ENCODE measurements at regions not wholly inside any gene's neighbourhood (a gene's known extent, or its start where the extent isn't known, plus 50 kb on each side); places are given as distances from the start of the nearest gene placed in this dataset.
"Not testable (repeated sequence)": the region's sequence is repeated elsewhere in the genome, so short reads cannot be mapped to it uniquely, and the experiment has no call there.

DNA sequence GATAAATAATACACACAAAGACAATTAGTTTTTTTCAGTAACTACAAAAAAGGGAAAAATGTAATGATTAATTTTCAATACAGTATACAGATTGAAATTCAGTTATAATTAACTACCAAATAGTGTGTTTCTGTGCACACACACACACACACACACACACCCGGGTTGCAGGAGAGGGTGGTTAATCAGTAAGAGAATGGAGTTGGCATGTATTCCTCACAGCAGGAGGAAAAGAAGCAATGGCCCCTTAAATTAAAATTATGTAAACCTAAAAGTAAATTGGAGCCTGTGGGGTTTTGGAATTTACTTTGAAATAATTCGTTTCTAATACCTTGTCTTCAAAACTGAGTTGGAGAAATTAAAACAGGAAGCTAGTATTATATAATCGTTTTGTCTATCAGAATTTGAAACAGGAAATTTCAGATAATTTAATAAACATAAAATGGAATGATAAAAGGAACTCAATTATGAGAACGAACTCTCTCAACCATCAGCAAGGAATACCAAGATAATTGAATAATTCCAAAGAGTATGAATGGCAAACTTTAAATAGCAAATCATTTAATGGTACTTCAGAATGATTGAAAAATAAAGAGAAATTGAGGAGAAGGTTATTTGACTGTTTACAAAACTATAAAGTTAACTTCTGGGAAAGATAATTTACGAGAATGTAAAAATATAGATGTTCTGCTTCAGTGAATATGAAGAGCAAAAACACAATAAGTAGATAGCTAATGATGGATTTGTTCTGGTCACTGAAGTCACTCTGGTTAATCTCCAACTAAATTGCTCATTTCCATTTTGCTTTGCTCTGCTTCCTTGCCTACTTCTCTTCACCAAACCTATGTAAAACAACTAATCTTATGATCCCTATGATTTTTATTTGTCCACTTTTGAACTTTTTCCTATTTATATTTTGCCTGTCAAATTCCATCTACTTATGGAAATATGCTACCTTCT is 547.9 kb upstream of the ZP4 start:
- no peak for TF ChIP-seq EZH2 (IDR thresholded peaks at IDR 0.05; ENCODE audit: borderline replicate concordance, insufficient read depth, low read depth, low read length, poor library complexity, severe bottlenecking)
- TF ChIP-seq, protein P1, sequence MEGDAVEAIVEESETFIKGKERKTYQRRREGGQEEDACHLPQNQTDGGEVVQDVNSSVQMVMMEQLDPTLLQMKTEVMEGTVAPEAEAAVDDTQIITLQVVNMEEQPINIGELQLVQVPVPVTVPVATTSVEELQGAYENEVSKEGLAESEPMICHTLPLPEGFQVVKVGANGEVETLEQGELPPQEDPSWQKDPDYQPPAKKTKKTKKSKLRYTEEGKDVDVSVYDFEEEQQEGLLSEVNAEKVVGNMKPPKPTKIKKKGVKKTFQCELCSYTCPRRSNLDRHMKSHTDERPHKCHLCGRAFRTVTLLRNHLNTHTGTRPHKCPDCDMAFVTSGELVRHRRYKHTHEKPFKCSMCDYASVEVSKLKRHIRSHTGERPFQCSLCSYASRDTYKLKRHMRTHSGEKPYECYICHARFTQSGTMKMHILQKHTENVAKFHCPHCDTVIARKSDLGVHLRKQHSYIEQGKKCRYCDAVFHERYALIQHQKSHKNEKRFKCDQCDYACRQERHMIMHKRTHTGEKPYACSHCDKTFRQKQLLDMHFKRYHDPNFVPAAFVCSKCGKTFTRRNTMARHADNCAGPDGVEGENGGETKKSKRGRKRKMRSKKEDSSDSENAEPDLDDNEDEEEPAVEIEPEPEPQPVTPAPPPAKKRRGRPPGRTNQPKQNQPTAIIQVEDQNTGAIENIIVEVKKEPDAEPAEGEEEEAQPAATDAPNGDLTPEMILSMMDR (IDR thresholded peaks at IDR 0.05), result no peak
- no peaks in the 10 kb centered on the region for H3K36me3 ChIP-seq (replicated peaks in 1 of 2; ENCODE audit: control extremely low read depth in 1 of 2, control insufficient read depth in 1 of 2, extremely low read depth in 1 of 2, insufficient read depth in 2 of 2, low read length in 1 of 2)
- ChIA-PET POLR2A (no interaction called here), CTCF (no interaction called here)
- H3K4me1 ChIP-seq (ENCODE audit: control insufficient read depth in 2 of 2, insufficient read depth in 2 of 2, low read length in 2 of 2), result no peaks in the 10 kb centered on the region
- WGBS (ENCODE audit: insufficient coverage), result no CpG with 5 or more reads among the region's 5 CpGs
- H3K4me1 Mint-ChIP-seq, result no peaks in the 10 kb centered on the region
- H3K27ac Mint-ChIP-seq, result no peak overlapping the region
- H3K9me3 Mint-ChIP-seq (ENCODE audit: insufficient read depth), result peaks cover 5% of the 10 kb centered on the region
- no peaks in the 10 kb centered on the region for H3K27me3 ChIP-seq (replicated peaks in 1 of 4; ENCODE audit: control extremely low read depth in 1 of 4, control insufficient read depth in 3 of 4, insufficient read depth in 4 of 4, low read length in 3 of 4)
- H3K4me2 ChIP-seq (replicated peaks; ENCODE audit: low read depth, low read length, poor library complexity, severe bottlenecking), result no peak overlapping the region
- H3K9me3 ChIP-seq (ENCODE audit: control extremely low read depth in 1 of 3, control insufficient read depth in 2 of 3, insufficient read depth in 1 of 3, low read length in 2 of 3), result no peaks in the 10 kb centered on the region
- no peaks in the 10 kb centered on the region for H4K20me1 ChIP-seq (ENCODE audit: control insufficient read depth, insufficient read depth, low read length, poor library complexity, severe bottlenecking)
- ATAC-seq (ENCODE audit: low read depth), result no peak
- no peak overlapping the region for H3K9ac ChIP-seq (ENCODE audit: low read length)
- H3K27ac ChIP-seq (ENCODE audit: low read length in 2 of 2), result no peak overlapping the region
- H3K79me2 ChIP-seq (ENCODE audit: control insufficient read depth, insufficient read depth, low read length), result no peaks in the 10 kb centered on the region
- intact Hi-C loops (cut with micrococcal nuclease), result no loop called here
- no peak overlapping the region for H2AFZ ChIP-seq (ENCODE audit: insufficient read depth, low read depth, low read length, poor library complexity, severe bottlenecking)
- no peaks in the 10 kb centered on the region for H3K27me3 Mint-ChIP-seq
- no peak overlapping the region for H3K4me3 Mint-ChIP-seq
- no peak overlapping the region for H3K4me3 ChIP-seq (ENCODE audit: control extremely low read depth in 1 of 5, extremely low read depth in 1 of 5, insufficient read depth in 1 of 5, low read depth in 2 of 5, low read length in 4 of 5)
- DNase-seq, result no peak

DNA sequence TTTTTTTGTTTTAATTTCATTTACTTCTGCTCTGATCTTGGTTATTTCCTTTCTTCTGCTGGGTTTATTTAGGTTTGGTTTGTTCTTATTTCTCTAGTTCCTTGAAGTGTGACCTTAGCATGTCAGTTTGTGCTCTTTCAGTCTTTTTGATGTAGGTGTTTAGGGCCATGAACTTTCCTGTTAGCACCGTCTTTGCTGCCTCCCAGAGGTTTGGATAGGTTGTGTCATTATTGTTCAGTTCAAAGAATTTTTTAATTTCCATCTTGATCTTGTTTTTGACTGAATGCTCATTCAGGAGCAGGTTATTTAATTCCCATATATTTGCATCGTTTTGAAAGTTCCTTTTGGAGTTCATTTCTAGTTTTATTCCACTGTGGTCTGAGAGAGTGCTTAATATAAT is 539.0 kb upstream of the ZP4 start:
- DNase-seq; H3K36me3 ChIP-seq (replicated peaks in 1 of 2; ENCODE audit: control extremely low read depth in 1 of 2, control insufficient read depth in 1 of 2, extremely low read depth in 1 of 2, insufficient read depth in 2 of 2, low read length in 1 of 2); H3K27ac Mint-ChIP-seq; intact Hi-C loops (cut with micrococcal nuclease); H3K9me3 ChIP-seq (ENCODE audit: control extremely low read depth in 1 of 3, control insufficient read depth in 2 of 3, insufficient read depth in 1 of 3, low read length in 2 of 3); POLR2A ChIA-PET; H2AFZ ChIP-seq (ENCODE audit: insufficient read depth, low read depth, low read length, poor library complexity, severe bottlenecking); H3K9me3 Mint-ChIP-seq (ENCODE audit: insufficient read depth); H3K9ac ChIP-seq (ENCODE audit: low read length); H3K4me3 ChIP-seq (ENCODE audit: control extremely low read depth in 1 of 5, extremely low read depth in 1 of 5, insufficient read depth in 1 of 5, low read depth in 2 of 5, low read length in 4 of 5); ATAC-seq (ENCODE audit: low read depth); H3K79me2 ChIP-seq (ENCODE audit: control insufficient read depth, insufficient read depth, low read length); H3K27me3 Mint-ChIP-seq; H3K27me3 ChIP-seq (replicated peaks in 1 of 4; ENCODE audit: control extremely low read depth in 1 of 4, control insufficient read depth in 3 of 4, insufficient read depth in 4 of 4, low read length in 3 of 4); H3K4me2 ChIP-seq (replicated peaks; ENCODE audit: low read depth, low read length, poor library complexity, severe bottlenecking); CTCF ChIA-PET; H3K27ac ChIP-seq (ENCODE audit: low read length in 2 of 2); H4K20me1 ChIP-seq (ENCODE audit: control insufficient read depth, insufficient read depth, low read length, poor library complexity, severe bottlenecking); H3K4me3 Mint-ChIP-seq; H3K4me1 Mint-ChIP-seq; H3K4me1 ChIP-seq (ENCODE audit: control insufficient read depth in 2 of 2, insufficient read depth in 2 of 2, low read length in 2 of 2): not testable (repeated sequence)
- WGBS (ENCODE audit: insufficient coverage), result no CpG with 5 or more reads among the region's 2 CpGs

Measured in B cell (primary cell).